ENCODE measurements at regions not wholly inside any gene's neighbourhood (a gene's known extent, or its start where the extent isn't known, plus 50 kb on each side); places are given as distances from the start of the nearest gene placed in this dataset.

GRCh38 chr14:87879389-87879788 lies 113.6 kb downstream of the GALC start:
- TF ChIP-seq, protein P1, sequence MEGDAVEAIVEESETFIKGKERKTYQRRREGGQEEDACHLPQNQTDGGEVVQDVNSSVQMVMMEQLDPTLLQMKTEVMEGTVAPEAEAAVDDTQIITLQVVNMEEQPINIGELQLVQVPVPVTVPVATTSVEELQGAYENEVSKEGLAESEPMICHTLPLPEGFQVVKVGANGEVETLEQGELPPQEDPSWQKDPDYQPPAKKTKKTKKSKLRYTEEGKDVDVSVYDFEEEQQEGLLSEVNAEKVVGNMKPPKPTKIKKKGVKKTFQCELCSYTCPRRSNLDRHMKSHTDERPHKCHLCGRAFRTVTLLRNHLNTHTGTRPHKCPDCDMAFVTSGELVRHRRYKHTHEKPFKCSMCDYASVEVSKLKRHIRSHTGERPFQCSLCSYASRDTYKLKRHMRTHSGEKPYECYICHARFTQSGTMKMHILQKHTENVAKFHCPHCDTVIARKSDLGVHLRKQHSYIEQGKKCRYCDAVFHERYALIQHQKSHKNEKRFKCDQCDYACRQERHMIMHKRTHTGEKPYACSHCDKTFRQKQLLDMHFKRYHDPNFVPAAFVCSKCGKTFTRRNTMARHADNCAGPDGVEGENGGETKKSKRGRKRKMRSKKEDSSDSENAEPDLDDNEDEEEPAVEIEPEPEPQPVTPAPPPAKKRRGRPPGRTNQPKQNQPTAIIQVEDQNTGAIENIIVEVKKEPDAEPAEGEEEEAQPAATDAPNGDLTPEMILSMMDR (IDR thresholded peaks at IDR 0.05; ENCODE audit: insufficient read depth, low read depth, low read length, missing control alignments): no peak
- no peak overlapping the region for H3K4me3 ChIP-seq (ENCODE audit: low read depth, low read length)
- DNase-seq (ENCODE audit: low read depth): no peak

GRCh38 chr14:87878959-87879358 lies 114.0 kb downstream of the GALC start:
- TF ChIP-seq, protein P1 (IDR thresholded peaks at IDR 0.05; ENCODE audit: insufficient read depth, low read depth, low read length, missing control alignments): no peak
- H3K4me3 ChIP-seq (ENCODE audit: low read depth, low read length): no peak overlapping the region
- DNase-seq (ENCODE audit: low read depth): no peak

DNA sequence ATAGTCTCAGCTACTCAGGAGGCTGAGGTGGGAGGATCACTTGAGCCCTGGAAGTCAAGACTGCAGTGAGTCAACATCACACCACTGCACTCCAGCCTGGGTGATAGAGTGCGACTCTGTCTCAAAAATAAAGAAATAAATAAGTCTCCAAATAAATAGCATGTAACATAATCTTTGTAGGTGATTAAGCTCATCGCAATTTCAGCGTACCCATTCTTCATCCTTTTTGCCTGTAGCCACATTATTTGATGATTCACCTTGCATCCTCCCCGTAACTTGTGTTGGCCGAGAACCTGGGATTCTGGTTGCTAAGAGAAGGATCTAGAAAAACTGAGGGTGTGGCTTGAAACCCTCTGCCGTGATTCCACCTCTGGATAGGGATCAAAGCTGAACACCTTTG lies 115.1 kb downstream of the GALC start:
- H3K4me3 ChIP-seq (ENCODE audit: low read depth, low read length): no peak overlapping the region
- TF ChIP-seq, protein P1 (IDR thresholded peaks at IDR 0.05; ENCODE audit: insufficient read depth, low read depth, low read length, missing control alignments): no peak
- no peak for DNase-seq (ENCODE audit: low read depth)

DNA sequence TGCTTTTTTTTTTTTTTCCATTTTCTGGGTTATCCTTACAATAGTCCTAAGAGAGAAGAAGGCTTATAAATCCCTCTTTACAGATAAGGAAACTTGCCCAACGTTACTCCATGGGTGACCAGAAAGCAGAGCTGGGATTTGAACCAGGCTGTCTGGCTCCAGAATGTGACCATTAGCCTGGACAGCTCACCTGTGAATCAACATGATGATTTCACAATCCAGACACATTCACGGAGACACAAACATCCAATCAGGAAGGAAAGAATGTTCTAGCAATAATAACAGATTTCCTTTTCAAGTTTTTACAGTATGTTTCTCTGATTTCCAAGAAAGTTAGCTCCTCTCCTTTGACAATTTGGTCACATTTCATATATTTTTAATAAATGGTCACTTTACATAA lies 118.3 kb downstream of the GALC start:
- TF ChIP-seq, protein P1 (IDR thresholded peaks at IDR 0.05; ENCODE audit: insufficient read depth, low read depth, low read length, missing control alignments): no peak
- H3K4me3 ChIP-seq (ENCODE audit: low read depth, low read length): no peak overlapping the region
- no peak for DNase-seq (ENCODE audit: low read depth)

- no peak for DNase-seq (ENCODE audit: low read depth)
- H3K4me3 ChIP-seq (ENCODE audit: low read depth, low read length): no peak overlapping the region
- TF ChIP-seq, protein P1 (IDR thresholded peaks at IDR 0.05; ENCODE audit: insufficient read depth, low read depth, low read length, missing control alignments): no peak
Observed at GRCh38 chr14:87873741-87874140, 119.2 kb downstream of the GALC start.

- TF ChIP-seq, protein P1 (IDR thresholded peaks at IDR 0.05; ENCODE audit: insufficient read depth, low read depth, low read length, missing control alignments): no peak
- H3K4me3 ChIP-seq (ENCODE audit: low read depth, low read length): no peak overlapping the region
- DNase-seq (ENCODE audit: low read depth): no peak
Observed at GRCh38 chr14:87869619-87870583, 123.1 kb downstream of the GALC start.

All from GM12865 (cell line).